ENCODE measurements at regions not wholly inside any gene's neighbourhood (a gene's known extent, or its start where the extent isn't known, plus 50 kb on each side); places are given as distances from the start of the nearest gene placed in this dataset.
"Not testable (repeated sequence)": the region's sequence is repeated elsewhere in the genome, so short reads cannot be mapped to it uniquely, and the experiment has no call there.

DNA sequence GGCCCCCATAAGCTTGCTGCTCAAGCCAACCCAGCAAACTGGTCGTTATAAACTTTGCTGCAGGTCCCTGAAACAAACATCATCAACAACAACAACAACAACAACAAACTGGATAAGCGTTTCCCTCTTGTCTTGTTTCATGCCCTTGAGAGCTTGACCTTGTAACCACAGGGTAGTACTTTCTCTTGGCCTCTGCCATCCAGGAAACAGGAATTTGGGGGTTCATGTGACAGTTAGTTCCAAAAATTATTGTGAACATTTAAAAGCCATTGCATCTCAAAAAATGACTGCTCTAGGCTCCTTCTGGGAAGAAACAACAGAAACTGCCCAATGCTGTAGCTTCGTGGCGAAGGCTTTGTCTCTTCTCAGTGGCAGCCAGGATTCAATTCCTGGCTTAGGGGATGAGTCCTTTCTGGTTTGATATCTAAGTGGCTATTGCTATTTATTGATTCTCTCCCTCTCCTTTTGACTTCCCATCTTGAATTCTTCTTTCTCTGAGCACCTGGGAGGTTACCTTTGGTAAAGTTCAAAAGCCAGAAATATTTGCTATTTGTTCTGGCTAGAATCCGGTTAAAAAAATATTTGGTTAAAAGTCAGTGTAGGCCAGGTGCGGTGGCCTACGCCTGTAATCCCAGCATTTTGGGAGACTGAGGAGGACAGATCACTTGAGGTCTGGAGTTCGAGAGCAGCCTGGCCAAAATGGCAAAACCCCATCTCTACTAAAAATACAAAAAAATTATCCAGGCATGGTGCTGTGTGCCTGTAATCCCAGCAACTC lies 52.0 kb upstream of the CPM start:
- no peak for DNase-seq (ENCODE audit: low spot score)
- intact Hi-C loops (cut with DNase I), result no loop called here

DNA sequence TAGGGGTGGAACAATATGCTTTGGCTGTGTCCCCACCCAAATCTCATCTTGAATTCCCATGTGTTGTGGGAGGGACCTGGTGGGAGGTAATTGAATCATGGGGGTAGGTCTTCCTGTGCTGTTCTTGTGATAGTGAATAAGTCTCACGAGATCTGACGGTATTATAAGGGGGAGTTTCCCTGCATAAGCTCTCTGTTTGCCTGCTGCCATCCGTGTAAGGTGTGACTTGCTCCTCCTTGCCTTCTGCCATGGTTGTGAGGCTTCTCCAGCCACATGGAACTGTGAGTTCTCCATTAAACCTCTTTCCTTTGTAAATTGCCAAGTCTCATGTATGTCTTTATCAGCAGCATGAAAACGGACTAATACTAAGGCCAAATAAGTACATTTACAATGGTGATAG lies 64.6 kb upstream of the CPM start:
- intact Hi-C loops (cut with DNase I); DNase-seq (ENCODE audit: low spot score): not testable (repeated sequence)

DNA sequence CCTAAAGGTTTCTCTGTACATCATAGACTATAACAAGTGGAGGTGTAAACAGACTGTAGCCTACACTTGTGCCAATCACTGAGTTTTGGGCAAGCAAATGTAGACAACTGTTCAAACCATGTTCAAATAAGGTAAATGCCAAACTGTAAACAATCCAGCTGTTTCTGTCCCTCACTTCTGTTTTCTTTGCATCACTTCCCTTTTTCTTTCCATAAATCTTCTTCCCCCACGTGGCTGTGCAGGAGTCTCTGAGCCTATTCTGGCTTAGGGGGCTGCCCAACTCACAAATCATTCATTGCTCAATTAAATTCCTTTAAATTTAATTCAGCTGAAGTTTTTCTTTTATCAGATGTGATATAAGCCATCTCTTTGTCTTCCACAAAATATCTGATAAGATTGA lies 65.1 kb upstream of the CPM start:
- intact Hi-C loops (cut with DNase I), result no loop called here
- no peak for DNase-seq (ENCODE audit: low spot score)

DNA sequence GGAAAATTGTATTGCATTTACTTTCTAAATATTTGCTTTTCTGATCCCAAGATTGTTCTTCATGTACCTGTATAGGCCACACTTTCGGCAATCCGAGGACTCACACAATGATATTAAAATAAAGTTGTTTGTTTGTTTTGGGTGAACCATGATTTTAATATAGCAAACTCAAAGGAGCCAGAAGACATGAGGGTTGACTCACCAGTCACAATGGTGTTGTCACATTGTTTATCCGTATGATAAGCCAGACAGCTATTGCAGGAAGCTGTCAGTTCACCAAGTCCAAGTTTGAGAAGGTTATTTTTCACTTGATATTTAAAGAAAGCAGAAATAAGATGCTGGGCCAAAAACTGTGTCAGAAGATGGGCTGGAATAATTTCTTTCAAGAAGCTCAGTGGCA lies 67.1 kb upstream of the CPM start:
- intact Hi-C loops (cut with DNase I), result no loop called here
- no peak for DNase-seq (ENCODE audit: low spot score)

DNA sequence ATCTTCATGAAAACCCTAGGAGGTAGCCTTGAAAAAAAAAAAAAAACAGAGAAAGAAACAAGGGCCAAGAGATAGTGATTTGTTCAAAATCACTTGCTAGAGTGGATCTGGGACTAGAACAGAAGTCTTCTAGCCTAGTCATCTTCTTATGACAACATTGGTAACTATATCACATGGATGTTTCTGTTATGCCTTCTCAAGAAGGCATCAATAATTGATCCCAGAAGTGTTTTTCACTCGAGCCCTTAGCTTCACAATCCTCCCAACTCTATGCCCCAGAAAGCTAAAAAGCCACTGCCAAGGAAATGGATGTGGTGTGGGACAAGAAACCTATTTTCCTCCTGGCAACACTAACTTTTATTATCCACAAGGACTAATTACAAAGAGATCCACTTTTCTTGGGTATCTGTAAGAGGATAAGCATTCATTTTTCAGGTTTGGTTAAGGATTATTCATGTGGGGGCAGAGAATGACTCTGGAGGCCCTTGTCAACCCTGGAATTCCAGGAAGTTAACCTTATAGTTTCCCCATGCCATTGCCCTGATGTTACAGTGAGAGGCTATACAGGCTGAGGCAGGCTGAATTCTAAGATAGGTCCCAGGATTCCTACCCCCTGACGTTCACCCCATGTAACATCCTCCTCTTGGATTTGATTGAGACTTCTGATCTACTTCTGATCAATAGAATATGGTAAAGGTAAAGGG lies 67.7 kb upstream of the CPM start:
- intact Hi-C loops (cut with DNase I), result no loop called here
- no peak for DNase-seq (ENCODE audit: low spot score)

DNA sequence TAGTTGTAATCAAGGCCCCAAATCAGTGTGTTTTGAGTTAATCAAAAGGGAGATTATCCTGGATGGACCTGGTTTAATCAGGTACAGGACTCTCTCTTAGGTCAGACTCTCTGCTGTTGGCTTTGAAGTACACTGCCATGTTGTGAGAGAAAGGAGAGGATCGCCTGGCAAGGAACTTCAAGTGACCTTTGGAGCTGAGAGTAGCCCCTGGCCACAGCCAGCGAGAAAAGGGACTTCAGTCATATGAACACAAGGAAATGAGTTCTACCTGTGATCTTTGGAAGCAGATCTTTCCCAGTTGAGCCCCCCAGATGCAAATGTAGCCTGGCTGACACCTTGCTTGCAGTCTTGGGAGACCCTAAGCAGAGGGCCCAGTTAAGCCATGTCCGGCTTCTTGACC lies 68.3 kb upstream of the CPM start:
- DNase-seq (ENCODE audit: low spot score), result no peak
- intact Hi-C loops (cut with DNase I), result no loop called here

DNA sequence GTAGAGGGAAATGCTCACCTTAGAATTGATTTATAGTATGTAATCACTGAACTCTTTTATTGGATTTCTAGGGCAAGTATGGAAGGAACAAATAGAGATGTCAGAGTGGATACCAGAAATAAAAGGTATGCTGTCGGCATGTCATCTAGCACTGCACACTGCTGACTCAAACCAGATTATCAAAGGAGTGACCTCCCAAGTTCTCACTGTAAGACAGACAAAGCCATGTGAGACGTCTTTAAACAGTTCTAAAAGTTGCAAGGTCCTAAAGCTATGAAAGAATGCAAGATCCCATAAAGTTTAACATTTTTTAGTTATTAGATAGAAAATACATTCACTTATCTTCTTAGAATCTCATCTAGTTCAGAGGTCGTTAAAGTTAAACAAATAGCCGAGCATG lies 70.0 kb upstream of the CPM start:
- DNase-seq (ENCODE audit: low spot score), result no peak
- intact Hi-C loops (cut with DNase I), result no loop called here

DNA sequence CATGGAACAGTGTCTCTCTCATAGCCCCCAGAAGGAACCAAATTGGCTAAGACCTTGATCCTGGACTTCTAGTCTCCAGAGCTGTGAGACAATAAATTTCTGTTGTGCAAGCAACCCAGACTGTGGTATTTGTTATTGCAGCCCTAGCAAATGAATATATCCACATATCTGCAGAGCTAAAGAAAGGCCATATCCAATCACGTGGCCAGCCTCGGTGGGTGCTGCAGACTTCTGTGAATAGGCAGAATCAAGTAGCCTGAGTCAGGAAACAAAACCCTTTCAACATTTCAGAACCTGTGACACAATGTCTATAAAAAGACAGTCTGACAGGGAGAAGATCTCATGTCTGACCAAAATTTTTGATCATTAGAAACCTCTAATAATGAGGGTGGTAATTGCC lies 71.0 kb upstream of the CPM start:
- DNase-seq (ENCODE audit: low spot score), result no peak
- intact Hi-C loops (cut with DNase I), result no loop called here

DNA sequence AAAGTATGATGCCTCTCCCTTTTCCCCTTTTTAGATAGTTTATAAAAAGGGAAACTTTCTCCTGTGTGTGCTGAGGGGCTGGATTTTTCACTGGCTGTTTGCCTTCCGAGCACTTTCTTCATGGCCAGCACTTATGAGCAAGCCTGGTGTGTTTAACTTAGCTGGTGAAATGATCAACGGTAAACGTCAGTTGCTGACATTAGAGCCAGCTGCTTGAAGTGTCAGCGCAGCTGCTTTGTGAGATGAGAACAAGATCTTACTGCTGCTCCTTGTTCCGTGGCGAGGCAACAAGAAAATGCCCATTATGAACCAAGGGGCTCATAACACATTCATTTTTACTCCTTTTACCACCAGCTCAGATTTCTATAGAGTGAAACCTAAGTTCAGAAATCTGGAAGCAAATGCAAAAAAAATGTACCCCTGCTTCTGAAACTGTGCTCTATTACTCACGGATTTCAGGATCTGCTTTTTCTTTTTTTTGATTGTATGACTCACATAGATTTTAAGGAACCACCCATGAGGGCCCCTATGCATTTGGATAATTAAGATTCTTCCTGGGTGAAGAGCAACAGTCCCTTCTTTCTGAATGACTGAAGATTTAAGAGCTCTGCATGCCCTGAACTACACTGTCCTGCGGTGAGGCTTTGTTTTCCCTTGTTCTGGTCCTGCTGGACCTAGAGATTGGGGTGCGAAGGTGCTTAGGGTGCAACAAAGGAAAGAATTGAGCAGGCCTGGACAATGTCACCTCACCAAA lies 74.3 kb upstream of the CPM start:
- no peak for DNase-seq (ENCODE audit: low spot score)
- intact Hi-C loops (cut with DNase I), result no loop called here

DNA sequence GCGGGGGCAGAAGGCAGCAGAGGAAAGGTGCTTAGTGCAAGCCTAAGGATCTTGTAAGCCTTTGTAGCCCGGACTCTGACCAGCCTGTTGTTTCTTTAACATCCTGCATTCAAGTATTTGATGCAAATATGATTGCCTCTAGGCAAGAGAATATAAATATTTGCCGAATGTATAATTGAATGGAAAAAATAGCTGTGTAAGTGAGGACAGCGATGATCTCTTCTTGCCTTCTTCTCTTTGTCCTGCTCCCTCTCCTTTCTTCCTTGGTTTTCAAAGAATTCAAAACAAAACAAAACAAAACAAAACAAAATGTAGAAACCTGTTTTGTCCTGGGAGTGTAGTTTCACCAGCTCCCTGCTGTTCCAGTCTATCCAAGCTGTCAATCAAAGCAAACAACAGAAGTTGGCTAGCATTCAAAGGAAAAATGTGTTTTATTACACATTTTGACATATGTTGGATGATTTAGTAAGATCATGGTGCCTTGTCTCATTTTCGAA lies 74.9 kb upstream of the CPM start:
- intact Hi-C loops (cut with DNase I), result no loop called here
- no peak for DNase-seq (ENCODE audit: low spot score)

DNA sequence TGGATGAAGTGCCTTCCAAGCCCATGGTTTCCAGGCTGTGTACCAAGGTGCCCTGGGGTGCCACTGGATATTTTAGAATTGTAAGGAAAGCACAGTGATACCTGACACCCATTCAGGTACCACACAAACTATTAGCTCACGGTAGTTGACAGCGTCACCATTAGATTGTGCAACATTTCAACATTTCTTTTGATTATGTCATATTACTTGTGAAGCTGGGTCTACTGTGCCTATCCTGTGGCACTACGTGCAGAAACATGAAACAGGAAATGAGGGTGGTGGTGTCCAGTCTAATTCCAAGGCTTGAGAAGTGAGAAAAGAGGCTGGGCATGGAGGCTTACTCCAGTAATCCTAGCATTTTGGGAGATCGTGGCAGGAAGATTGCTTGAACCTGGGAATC lies 75.5 kb upstream of the CPM start:
- intact Hi-C loops (cut with DNase I), result no loop called here
- DNase-seq (ENCODE audit: low spot score), result no peak

DNA sequence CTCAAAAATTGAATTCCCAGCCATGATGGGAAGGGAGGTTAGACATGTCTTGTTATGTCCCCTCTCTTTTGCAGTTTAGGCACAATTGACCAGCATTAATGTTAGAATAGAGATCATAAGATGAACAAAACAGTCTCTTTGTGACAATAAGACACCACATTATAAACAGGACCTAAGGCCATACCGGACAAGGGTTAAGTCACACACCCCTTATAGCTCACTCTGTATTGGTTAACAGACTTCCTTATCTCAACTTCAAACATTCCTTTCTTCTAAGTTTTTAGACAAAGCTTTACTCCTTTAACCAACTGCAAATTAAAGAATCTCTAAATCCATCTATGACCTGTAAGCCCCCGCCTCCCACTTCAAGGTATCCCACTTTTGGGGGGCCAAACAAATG lies 81.1 kb upstream of the CPM start:
- intact Hi-C loops (cut with DNase I), result no loop called here
- DNase-seq (ENCODE audit: low spot score), result no peak

DNA sequence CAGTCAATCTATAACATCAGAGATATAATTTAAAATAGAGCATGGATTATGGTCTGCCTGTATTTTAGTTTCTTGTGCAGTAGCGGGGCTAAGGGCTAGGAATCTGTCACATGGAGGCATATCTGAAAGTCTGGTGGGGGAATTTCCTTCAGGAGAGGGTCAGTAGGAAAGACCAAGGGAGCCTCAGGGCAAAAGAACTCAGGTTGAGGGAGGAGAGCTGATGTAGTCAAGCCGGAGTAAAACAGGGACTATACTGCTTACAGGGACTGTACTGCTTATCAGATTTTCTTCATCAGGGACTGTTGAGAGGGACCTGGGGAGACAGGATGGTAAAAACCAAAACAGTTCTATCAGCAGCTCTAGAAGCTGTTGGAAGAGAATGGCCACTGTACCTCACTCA lies 82.0 kb upstream of the CPM start:
- intact Hi-C loops (cut with DNase I), result loop anchor here in 1 of 2 donors (5.0 kb wide), 1 partner anchor 998 kb away; no protein-coding TSS in a partner anchor
- no peak for DNase-seq (ENCODE audit: low spot score)

DNA sequence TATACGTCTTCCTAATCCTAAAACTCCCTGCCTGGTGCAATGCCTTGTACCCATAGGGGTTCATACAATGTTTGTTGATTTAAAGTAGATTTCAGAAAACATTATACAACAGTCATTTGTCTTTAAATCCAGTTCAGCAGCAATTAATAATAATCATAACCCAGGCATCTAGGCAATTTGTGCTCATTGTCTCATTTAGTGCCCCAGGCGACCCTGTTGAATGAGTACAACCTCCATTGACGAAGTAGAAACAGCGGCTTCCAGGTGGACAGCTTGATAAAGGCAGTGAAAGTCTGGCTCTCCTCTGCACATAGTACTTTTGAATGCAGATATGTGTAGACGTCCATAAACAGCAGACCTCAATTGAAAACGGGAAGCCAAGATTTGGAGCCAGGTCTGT lies 82.9 kb upstream of the CPM start:
- no peak for DNase-seq (ENCODE audit: low spot score)
- intact Hi-C loops (cut with DNase I), result loop anchor here in 1 of 2 donors (5.0 kb wide), 1 partner anchor 999 kb away; no protein-coding TSS in a partner anchor

DNA sequence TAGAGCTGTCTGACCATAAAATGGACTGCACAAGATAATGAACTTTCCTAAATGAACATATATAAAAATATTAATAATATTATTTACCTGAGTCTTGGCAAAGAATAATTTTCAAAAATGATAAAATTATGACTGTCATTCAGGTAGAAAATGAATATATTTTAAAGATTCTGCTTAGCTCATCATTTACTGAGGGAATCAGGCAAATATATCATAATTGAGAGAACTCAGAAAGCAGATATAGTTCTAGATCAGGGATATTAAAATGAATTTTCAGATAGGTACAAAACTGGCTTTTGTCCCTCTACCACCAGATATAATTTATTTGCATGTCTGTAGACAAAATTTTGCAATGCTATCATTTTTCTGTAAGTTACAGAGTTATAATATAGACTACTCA lies 86.1 kb upstream of the CPM start:
- no peak for DNase-seq (ENCODE audit: low spot score)
- intact Hi-C loops (cut with DNase I), result loop anchor here in 1 of 2 donors (5.0 kb wide), 1 partner anchor 1002 kb away; no protein-coding TSS in a partner anchor

DNA sequence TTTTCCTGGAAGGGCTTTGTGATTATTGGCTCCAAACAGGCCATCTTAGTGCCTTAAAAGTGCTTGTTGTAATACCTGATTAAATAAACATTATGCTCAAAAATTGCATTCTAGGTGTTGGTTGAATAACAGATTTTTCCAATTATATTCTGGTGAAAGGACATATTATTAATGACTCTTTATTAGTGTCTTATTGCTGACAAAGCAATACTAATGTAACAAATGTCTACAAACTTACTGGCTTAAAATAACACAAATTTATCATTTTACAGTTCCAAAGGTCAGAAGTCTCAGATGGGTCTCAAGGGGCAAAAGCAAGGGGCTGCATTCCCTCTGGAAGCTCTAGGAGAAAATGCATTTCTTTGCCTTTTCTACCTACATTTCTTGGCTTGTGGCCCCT lies 86.9 kb upstream of the CPM start:
- intact Hi-C loops (cut with DNase I), result loop anchor here in 1 of 2 donors (5.0 kb wide), 1 partner anchor 1003 kb away; no protein-coding TSS in a partner anchor
- DNase-seq (ENCODE audit: low spot score), result no peak

DNA sequence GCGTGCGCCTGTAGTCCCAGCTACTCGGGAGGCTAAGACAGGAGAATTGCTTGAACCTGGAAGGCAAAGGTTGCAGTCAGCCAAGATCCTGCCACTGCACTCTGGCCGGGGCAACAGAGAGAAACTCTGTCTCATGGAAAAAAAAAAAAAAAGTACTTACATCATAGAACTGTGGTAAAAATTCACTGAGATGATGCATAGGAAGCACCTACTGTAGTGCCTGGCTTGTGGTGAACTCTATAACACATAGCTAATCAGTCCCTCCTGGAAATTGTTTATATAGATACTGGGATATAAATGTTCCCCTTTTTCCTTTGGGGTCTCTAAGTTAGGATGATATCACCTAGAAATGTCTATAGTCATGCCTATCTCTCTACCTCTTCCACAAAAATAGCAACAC lies 89.7 kb upstream of the CPM start:
- no peak for DNase-seq (ENCODE audit: low spot score)
- intact Hi-C loops (cut with DNase I), result no loop called here

DNA sequence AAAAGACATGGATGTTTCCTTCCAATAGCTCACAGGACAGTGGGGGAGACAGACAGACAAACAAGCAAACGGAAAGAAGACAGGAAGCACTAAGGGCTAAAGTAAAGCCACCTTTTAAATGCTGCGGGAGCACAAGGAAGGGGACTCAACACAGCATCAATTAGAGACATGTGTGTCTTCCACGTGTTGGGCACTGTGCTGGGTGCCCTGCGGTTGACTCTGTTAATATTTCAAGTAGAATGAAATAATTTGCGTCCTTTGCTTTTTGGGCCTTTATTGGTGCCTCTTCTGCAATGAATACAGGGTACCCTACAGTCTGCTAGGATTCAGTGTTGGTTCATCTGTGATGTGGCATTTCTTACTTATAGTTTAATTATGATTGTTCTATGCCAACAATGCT lies 90.9 kb upstream of the CPM start:
- DNase-seq (ENCODE audit: low spot score), result no peak
- intact Hi-C loops (cut with DNase I), result no loop called here

DNA sequence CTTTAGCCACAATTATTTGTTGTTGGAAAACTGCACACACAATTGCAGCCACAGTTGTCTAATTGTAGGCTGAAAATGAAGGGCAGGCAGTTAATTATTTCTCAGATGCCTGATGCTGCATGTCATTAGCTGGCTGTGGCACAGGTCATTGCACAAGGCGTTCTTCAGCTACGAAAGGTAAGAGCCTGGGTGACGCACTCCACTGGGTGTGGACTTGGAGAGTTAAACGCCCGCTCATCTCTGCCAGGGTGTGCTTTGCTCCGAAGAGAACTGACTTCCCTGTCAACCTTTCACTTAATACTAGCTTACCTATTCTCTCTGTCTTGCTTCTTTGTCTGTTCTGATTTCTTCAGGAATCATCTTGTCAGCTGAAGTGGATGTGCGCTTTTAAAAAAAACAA lies 91.4 kb upstream of the CPM start:
- no peak for DNase-seq (ENCODE audit: low spot score)
- intact Hi-C loops (cut with DNase I), result no loop called here

DNA sequence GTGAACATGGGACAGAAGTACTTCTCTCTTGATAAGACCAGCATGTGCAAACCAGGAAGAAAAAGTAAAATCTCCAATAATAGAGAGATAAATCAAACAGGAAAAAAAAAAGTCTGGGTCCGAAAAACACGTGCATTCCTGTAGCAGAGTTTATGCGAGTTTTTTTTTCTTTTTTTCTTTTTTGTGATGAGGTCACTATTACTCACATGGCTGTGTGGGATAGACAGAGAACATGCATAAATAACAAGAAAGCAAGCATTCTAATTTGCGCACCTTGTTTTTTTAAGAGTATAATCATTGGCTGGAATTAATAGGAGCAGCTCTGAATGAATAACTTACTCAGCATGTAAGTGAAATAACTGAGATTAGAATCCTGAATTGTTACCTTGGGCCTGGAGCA lies 91.9 kb upstream of the CPM start:
- intact Hi-C loops (cut with DNase I), result no loop called here

More for the DNA sequence above, 91.9 kb upstream of the CPM start:
- no peak for DNase-seq (ENCODE audit: low spot score)
